Fibroblast of gingiva (primary cell): ENCODE measurements at regions not wholly inside any gene's neighbourhood (a gene's known extent, or its start where the extent isn't known, plus 50 kb on each side); places are given as distances from the start of the nearest gene placed in this dataset.
"Not testable (repeated sequence)": the region's sequence is repeated elsewhere in the genome, so short reads cannot be mapped to it uniquely, and the experiment has no call there.

Experiments used
- DNase-seq: peaks from one replicate; pipeline ENCODE4 v3.0.0-alpha.2; 2011; ENCODE audit warnings: low read depth

DNA sequence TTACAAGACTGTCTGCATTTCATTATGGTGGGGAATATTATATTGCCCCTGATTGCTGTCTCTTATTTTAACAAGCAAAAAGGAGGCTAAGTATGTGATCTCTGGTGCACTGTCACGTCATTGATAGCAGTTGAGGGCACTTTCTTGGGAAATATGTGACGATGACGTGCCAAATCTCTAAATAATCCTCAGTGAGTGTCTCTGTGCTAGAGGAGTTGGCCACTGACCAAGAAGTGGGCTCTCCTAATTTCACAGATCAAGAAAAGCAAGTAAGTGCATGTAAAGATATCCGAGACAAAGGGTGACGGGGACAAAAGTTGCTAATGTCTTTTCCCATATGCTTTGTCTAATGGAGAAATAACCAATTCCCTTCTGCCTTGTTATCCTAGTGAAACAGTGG, 487.4 kb upstream of the TENM3 start:
- DNase-seq: no peak

DNA sequence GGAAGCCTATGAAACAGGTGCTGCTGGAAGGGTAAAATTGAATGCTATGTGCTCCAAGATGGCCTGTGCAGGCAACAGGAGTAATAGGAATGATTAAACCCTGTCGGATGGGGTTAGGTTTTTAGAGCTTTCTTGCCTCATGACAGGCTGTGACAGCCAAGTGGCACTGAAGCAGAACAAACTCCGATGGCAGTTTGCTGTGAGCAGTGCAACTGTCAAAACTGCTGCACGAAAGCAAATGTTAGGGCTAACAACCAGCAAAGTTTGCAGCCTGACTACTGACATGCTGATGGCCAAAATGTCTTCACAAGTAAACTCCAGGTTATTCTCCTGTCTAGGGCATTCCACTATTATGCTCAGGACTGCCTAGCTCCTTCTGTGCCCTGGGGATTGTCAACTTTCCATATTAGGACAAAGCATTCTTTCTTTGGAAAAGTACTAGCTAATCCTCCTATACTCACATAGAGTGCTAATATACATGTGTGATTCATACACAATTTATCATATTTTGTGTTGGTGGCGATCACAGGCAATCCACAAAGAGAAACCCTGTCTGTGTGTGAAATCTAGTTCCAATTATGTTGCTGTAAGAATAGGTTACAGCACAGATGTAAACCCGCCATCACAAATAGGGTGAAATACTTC, 486.6 kb upstream of the TENM3 start:
- no peak for DNase-seq

DNA sequence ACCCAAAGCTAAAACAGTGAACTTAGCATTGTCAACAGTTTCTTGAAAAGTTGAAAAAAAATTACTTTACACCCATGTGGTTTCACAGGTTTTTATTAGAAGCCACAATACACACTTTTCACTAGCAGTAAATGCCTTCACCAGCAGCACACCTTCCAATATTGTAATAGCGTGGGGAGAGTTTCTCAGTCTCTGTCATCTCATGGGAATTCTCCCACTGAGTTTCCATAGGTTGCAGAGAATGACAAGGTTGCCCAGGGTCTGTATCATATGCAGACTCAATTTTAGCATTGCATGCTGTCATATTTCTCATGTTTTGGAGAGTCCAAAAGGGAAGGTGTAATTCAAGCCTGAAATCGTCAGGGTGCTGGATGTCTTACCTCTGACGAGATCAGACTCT, 486.1 kb upstream of the TENM3 start:
- no peak for DNase-seq

- DNase-seq: no peak
Measured at GRCh38 chr4:181757910-181758660, 485.1 kb upstream of the TENM3 start.

GRCh38 chr4:181760560-181760959, 482.6 kb upstream of the TENM3 start:
- DNase-seq: no peak

DNA sequence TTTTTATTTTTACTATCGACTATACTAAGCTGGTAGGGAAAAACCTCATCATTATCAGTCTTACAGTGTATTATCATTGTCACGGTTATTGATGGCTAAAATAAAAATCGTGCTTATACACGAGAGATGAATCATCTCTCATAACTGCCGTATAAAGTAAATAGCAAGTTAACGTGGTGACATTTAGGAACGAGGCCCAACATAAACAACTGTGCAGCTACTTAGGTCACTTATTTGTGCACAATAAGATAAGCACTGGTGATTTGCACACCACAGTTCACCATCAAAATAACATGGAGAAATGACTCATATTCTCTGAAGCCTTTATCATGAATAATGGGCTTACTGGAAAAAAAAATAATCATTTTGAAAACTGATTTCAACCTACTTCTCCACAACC, 482.0 kb upstream of the TENM3 start:
- no peak for DNase-seq

DNA sequence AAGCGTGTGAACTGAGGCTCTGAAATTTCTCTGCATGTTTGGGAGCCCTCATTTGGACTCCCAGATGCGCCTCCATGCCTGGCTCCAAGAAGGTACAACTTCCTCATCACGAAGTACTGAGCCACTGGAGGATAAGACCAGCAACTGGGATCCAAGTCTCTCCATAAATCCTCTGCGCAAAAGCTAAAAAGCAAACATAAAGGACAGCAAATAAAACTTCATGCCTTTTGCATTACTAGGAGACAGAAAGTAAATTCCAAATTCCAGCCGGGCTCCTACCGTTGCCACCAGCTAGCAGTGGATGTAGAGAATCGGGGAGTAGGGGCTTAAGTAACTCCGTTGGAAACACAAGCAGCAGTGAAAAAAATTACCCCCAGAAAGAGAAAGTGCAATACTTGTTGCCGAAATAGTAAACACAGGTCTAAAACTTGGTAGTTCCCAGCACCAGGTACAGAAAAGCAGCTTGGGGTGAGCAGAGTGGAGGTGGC, 477.1 kb upstream of the TENM3 start:
- DNase-seq: no peak

DNA sequence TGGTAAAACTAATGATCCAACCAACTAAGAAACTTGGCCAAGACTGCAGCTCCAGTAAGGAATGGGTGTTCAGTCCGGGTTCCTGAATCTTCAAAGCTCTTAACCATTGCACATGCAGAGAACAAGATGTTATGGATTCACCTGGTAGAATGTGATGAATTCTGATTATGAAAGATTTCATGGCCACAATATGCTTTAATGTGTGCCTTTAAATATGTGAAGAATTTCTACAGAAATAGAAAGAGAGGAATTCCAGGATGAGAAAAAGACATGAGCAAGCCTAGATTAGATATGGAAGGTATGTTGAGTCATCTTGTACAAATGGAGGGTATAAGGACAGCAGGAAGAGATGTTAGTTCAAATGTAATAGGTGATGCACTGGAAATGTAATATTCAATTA, 472.2 kb upstream of the TENM3 start:
- DNase-seq: no peak

- no peak for DNase-seq
Measured at GRCh38 chr4:181775298-181775697, 467.9 kb upstream of the TENM3 start.

DNA sequence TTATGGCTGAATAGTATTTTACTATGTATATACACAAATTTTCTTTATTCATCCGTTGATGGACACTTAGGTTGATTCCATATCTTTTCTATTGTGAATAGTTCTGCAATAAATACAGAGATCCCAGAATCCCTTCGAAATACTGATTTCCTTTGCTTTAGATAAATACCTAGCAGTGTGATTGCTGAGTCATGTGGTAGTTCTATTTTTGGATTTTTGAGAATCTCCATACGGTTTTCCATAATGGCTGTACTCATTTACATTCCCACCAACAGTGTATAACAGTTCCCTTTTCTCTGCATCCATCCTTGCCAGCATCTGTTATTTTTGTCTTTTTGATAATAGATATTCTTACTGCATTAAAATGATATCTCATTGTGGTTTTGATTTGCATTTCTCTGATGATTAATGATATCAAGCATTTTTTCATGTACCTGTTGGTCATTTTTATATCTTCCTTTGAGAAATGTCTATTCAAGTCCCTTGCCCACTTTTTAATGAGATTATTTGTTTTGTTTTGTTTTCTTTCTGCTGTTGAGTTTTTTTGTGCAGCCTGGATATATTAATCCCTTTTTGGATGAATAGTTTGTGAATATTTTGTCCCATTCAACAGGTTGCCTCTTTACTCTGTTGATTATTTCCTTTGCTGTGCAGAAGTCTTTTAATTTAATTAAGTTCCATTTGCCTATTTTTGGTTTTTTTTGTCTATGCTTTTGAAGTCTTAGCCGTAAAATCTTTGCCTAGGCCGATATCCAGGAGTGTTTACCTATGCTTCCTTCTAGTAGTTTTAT, 466.7 kb upstream of the TENM3 start:
- DNase-seq: no peak

GRCh38 chr4:181777518-181777917, 465.7 kb upstream of the TENM3 start:
- DNase-seq: no peak

DNA sequence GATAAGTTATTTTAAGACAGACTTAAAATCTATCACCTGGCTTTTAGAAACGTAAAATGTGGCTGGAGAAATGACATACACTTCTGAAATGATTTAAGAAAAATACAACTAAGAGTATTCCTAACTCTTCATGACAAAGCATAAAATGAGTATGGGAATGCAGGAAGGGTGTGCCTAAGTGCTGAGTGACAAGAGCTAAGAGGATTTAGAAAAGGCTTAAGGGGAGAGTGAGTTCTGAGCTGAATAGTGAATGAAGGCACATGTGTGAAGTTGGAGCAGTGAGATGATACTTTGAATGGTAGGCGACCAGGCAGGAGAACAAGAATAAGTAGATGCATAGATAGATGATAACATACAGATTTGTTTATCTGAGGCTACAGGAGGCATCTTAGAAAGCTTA, 458.3 kb upstream of the TENM3 start:
- no peak for DNase-seq

- DNase-seq: no peak
Measured at GRCh38 chr4:181792641-181793040, 450.6 kb upstream of the TENM3 start.

DNA sequence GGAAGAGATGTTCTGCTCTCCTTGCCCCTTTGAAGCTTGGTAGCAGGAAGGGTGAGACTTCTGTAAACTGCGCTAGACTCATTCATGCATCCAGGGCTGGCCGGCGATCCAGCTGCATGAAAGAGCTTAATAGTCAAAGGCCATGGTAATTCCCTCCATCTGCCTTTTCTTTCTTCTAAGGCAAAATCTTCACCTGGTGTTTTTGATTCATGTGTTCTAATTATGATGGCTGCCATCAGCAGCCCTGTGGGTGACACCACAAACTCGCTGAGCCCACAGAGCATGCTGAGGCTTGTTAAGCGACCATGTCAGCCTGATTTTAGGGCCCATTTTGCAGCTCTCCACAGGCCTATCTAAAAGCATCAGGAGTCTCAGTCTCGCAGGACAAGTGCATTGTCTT, 450.1 kb upstream of the TENM3 start:
- no peak for DNase-seq

DNA sequence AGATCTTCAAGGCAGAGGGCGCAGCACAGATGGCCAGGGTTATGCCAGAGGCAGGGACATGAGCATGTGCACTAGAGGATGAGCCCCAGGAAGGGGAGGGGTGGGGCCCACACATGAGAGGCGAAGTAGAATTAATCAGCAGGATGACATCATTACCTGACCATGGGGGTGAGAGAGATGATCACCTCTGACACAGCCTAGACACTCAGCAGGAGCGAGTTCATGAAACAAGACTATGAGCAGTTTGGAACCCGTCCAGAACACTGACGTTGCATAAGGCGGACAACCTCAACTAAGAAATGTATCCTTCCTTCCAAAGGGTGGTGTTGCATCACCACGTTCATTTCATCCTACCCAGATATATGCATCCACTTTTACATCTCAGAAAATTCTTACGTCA, 446.7 kb upstream of the TENM3 start:
- peak; percentile 9 for DNase-seq

- no peak for DNase-seq
Measured at GRCh38 chr4:181798536-181798935, 444.7 kb upstream of the TENM3 start.

- DNase-seq: no peak
Measured at GRCh38 chr4:181799561-181800069, 443.6 kb upstream of the TENM3 start.

GRCh38 chr4:181802207-181802606, 441.0 kb upstream of the TENM3 start:
- no peak for DNase-seq

DNA sequence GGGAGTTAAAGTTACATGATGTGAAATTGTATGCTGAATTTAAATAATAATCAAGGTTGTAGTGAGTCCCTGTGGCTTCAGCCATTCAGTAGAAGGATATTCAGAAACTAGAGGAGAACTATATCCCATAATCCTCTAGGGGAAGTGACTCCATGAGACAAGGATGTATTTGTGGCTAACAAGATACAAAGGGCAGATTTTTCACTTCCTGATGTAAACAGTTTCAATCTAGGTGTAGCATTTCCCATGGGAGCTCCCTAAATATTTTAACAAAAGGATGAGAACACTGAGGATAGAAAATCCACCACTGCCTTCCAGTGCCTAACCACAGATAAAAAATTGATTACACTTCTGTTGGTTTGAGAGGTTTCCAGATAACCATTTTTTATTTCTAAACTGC, 435.4 kb upstream of the TENM3 start:
- no peak for DNase-seq

DNA sequence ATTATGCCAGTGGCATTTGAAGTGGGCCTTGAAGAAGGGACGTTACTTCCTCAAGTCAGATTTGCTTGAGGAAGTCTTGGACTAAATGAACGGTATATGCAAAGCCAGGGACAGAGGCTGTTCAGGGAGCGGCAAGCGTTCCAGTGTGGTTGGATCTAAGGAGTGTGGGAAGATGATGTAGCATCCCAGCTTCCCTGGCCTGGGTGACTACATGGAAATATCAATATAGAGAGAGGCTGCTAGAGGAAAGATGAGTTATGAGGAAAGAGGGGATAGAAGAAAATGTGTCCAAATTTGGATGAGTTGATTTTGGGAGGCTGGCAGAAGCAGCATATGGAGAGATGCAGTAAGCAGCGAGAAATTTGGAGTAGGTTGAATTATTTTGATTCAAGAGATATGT, 432.5 kb upstream of the TENM3 start:
- no peak for DNase-seq

DNA sequence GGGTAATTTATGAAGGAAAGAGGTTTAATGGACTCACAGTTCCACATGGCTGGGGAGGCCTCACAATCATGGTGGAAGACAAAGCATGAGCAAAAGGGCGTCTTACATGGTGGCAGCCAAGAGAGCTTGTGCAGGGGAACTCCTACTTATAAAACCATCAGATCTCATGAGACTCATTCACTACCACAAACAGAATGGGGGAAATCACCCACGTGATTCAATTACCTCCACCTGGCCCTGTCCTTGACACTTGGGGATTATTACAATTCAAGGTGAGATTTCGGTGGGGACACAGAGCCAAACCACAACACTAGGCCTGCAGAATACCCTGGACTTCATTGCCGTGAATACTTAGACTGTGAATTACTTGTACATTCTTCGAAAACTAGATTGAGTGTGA, 431.7 kb upstream of the TENM3 start:
- DNase-seq: not testable (repeated sequence)

GRCh38 chr4:181819946-181820345, 423.3 kb upstream of the TENM3 start:
- no peak for DNase-seq

DNA sequence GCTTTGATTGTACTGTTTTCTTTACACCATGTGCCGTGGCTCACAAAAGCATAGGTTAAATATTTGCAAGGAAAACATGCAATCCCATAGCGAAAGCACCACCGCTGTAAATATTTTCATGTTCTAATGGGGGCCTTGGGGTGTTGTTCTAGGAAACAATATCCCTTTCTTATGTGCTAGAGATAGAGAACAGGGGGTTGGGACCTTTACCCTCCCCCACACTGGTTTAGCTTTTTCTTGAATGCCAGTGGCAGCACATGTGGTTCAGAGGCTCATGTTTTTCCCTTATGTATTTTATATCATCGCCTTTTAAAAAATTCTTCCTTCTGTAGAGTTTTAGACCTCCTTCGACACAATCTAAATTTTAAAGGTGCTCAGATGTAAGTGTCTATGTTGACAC, 422.6 kb upstream of the TENM3 start:
- no peak for DNase-seq
